OCI-LY7 (cell line): ENCODE measurements at regions not wholly inside any gene's neighbourhood (a gene's known extent, or its start where the extent isn't known, plus 50 kb on each side); places are given as distances from the start of the nearest gene placed in this dataset.

Experiments used
- BruUV-seq: library from RNA; stranded (reverse); fragments of 400-500 nt; replicated peaks from 2 replicates; lab custom pipeline; 2021; lab: Mats Ljungman, UMichigan
- CTCF ChIA-PET: fragments of 300-600 bp; sonication (Branson Sonifier 250); formaldehyde crosslinking; loops from one replicate; lab custom pipeline; 2022; ENCODE audit warnings: antibody characterized with exemption; ENCODE audit not compliant: unreplicated experiment; lab: Charles Lee
- POLR2A ChIA-PET: fragments of 300-600 bp; sonication (Branson Sonifier 250); formaldehyde crosslinking; loops from one replicate; lab custom pipeline; 2022; ENCODE audit warnings: antibody characterized with exemption; lab: Charles Lee
- DNase-seq: peaks from one replicate; pipeline ENCODE4 v3.0.0-alpha.2; 2015; ENCODE audit warnings: low spot score
- H2AFZ ChIP-seq: fragments of 200-600 bp; sonication (generic), shearing (Covaris generic); 2 replicates; pipeline ENCODE4 v1.6.1; 2014; ENCODE audit warnings: mild to moderate bottlenecking, antibody characterized with exemption, low read length, moderate library complexity
- H3K27ac ChIP-seq: fragments of 200-600 bp; sonication (generic); 2 replicates; pipeline ENCODE4 v1.5.1; 2014; ENCODE audit warnings: mixed run types, low read depth, mild to moderate bottlenecking, moderate library complexity, low read length, inconsistent platforms; ENCODE audit not compliant: poor library complexity, severe bottlenecking
- H3K36me3 ChIP-seq: fragments of 200-600 bp; sonication (generic); 2 replicates; pipeline ENCODE4 v1.6.1; 2014; ENCODE audit warnings: mild to moderate bottlenecking, antibody characterized with exemption, low read length, moderate library complexity, mixed read lengths; ENCODE audit not compliant: insufficient read depth
- H3K4me1 ChIP-seq: fragments of 200-600 bp; sonication (generic); 2 replicates; pipeline ENCODE4 v1.5.1; 2014; ENCODE audit warnings: mild to moderate bottlenecking, low read length; ENCODE audit not compliant: insufficient read depth, poor library complexity, severe bottlenecking
- H3K4me2 ChIP-seq: fragments of 200-600 bp; sonication (generic); 2 replicates; pipeline ENCODE4 v1.6.1; 2014; ENCODE audit warnings: mild to moderate bottlenecking, low read length
- H3K4me3 ChIP-seq: fragments of 200-600 bp; sonication (generic); 2 replicates; pipeline ENCODE4 v1.5.1; 2014; ENCODE audit warnings: mild to moderate bottlenecking, low read depth, low read length; ENCODE audit not compliant: poor library complexity, severe bottlenecking
- H3K79me2 ChIP-seq: fragments of 200-600 bp; sonication (generic); 2 replicates; pipeline ENCODE4 v1.6.1; 2016; ENCODE audit warnings: low read depth, mild to moderate bottlenecking, low read length, moderate library complexity, mixed read lengths; ENCODE audit not compliant: insufficient read depth
- H3K9me2 ChIP-seq: fragments of 200-600 bp; sonication (generic); 2 replicates; pipeline ENCODE4 v1.6.1; 2016; ENCODE audit warnings: mild to moderate bottlenecking, low read length, mixed read lengths; ENCODE audit not compliant: insufficient read depth
- H3K9me3 ChIP-seq: fragments of 200-600 bp; sonication (generic); 2 replicates; pipeline ENCODE4 v1.6.1; 2014; ENCODE audit warnings: mild to moderate bottlenecking, mixed run types, low read length, mixed read lengths
- H4K20me1 ChIP-seq: fragments of 200-600 bp; sonication (generic); 2 replicates; pipeline ENCODE4 v1.6.1; 2014; ENCODE audit warnings: mild to moderate bottlenecking, antibody characterized with exemption, low read length, moderate library complexity, mixed read lengths; ENCODE audit not compliant: insufficient read depth
- EZH2phosphoT487 ChIP-seq: fragments of 200-600 bp; sonication (generic); IDR thresholded peaks from 2 replicates; pipeline ENCODE4 v1.6.1; 2018; ENCODE audit warnings: low read depth, borderline replicate concordance, mild to moderate bottlenecking, mixed run types, antibody characterized with exemption, low read length, moderate library complexity, mixed read lengths
- intact Hi-C: fragments of 100-400 bp; cut with micrococcal nuclease; formaldehyde crosslinking; loops from one replicate; pipeline ENCODE4 v1.10.0; 2022; ENCODE audit not compliant: unreplicated experiment
- TF ChIP-seq, protein P1 (sequence below): fragments of 200-600 bp; sonication (generic); conservative IDR thresholded peaks from 2 replicates; pipeline ENCODE4 v1.5.1; 2014; ENCODE audit warnings: mild to moderate bottlenecking, antibody characterized with exemption, low read length, moderate library complexity, mixed read lengths

DNA sequence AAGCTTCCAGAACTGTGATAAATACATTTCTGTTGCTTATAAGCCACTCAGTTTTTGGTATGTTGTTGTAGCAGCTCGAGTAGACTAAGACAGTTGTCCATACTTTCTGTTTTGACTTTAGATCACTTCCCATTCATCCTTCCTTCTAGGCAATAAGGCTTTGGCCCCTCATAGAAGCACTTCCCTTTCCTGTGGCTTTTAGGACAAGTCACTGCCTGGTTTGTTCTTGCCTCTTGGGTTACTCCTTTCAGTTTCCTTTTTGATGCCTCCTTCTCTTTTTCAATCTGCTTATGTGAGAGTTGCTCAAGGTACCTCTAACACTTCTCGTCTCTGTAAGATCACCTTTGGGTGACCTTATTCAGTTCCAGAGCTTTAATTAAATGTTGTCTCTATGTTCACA, 72.4 kb upstream of the NTRK2 start:
- no TSS peak for BruUV-seq
- Histone ChIP-seq H3K79me2 (no peaks in the 10 kb centered on the region), H4K20me1 (no peaks in the 10 kb centered on the region), H3K27ac (no peak overlapping the region), H3K4me3 (no peak overlapping the region), H3K36me3 (no peaks in the 10 kb centered on the region), H3K4me1 (no peaks in the 10 kb centered on the region), H3K9me2 (no peaks in the 10 kb centered on the region), H3K4me2 (no peak overlapping the region), H2AFZ (no peak overlapping the region), H3K9me3 (no peaks in the 10 kb centered on the region)
- POLR2A ChIA-PET = interaction anchor here (1.0 kb wide), 1 partner anchor 9 kb away, joined by 3 read pairs; no protein-coding TSS in a partner anchor
- intact Hi-C loops = no loop called here
- no peak for TF ChIP-seq EZH2phosphoT487
- TF ChIP-seq, protein P1, sequence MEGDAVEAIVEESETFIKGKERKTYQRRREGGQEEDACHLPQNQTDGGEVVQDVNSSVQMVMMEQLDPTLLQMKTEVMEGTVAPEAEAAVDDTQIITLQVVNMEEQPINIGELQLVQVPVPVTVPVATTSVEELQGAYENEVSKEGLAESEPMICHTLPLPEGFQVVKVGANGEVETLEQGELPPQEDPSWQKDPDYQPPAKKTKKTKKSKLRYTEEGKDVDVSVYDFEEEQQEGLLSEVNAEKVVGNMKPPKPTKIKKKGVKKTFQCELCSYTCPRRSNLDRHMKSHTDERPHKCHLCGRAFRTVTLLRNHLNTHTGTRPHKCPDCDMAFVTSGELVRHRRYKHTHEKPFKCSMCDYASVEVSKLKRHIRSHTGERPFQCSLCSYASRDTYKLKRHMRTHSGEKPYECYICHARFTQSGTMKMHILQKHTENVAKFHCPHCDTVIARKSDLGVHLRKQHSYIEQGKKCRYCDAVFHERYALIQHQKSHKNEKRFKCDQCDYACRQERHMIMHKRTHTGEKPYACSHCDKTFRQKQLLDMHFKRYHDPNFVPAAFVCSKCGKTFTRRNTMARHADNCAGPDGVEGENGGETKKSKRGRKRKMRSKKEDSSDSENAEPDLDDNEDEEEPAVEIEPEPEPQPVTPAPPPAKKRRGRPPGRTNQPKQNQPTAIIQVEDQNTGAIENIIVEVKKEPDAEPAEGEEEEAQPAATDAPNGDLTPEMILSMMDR = no peak
- CTCF ChIA-PET = no interaction called here
- no peak for DNase-seq

DNA sequence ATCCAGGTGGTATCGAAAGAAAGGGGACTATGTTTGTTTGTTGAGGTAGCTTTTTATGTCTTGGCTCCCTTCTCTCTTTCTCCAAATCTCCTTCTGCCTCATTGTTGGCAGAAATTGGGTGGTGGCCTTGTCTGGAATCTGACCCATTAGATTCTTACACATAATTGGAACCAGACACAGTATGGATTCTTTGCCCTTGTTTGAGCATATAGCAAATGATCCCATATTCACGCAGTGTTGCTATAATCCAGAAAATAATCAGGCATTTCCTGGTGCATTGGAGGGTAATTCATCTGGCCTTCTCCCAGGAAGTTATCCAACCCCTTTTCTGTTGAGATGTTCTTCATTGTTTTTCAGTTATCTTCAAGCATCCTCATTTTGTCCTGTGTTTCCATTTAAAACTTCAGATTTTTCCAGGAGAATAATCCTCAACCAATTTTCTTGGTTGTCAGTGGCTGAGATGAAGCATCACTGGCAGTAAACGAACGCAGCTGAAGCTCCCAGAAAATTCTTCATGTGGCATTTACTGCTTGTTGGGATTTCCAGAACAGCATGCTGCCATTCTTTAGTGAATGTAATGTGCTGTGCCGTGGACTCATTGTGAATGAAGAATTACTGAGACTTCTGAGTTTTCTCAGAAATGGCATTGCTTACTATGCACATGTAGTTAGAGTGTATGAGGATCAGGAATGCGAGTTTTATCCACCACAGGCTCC, 70.5 kb upstream of the NTRK2 start:
- H3K27ac ChIP-seq = no peak overlapping the region
- H3K79me2 ChIP-seq = no peaks in the 10 kb centered on the region
- H4K20me1 ChIP-seq = no peaks in the 10 kb centered on the region
- no peaks in the 10 kb centered on the region for H3K4me1 ChIP-seq
- no peaks in the 10 kb centered on the region for H3K9me2 ChIP-seq
- H3K4me3 ChIP-seq = no peak overlapping the region
- intact Hi-C loops = no loop called here
- no peak for DNase-seq
- no TSS peak for BruUV-seq
- ChIA-PET CTCF (no interaction called here), POLR2A (no interaction called here)
- no peak overlapping the region for H2AFZ ChIP-seq
- no peaks in the 10 kb centered on the region for H3K36me3 ChIP-seq
- TF ChIP-seq, protein P1 = no peak
- no peak for TF ChIP-seq EZH2phosphoT487
- H3K9me3 ChIP-seq = no peaks in the 10 kb centered on the region
- H3K4me2 ChIP-seq = no peak overlapping the region

DNA sequence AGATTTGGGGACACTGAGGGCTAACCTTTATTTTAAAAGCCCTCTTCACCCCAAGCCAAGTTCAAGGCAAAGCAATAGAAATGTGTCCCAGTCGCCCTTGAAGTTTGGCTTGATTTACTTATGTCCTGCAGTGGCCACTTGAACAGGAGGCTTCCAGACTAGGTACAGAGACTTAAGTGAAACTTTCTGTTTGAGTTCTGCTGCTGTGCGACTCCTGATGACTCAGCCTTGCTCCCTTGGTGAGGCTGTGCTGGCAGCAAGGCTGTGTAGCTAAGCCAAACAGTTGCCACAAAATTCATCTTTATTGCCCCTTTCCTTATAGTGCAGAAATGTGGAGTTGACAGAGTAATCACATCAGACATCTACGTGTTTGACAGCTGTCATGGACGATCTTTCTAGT, 68.8 kb upstream of the NTRK2 start:
- DNase-seq = no peak
- no TSS peak for BruUV-seq
- H4K20me1 ChIP-seq = no peaks in the 10 kb centered on the region
- H3K27ac ChIP-seq = no peak overlapping the region
- no peaks in the 10 kb centered on the region for H3K9me2 ChIP-seq
- H2AFZ ChIP-seq = no peak overlapping the region
- H3K36me3 ChIP-seq = no peaks in the 10 kb centered on the region
- H3K4me1 ChIP-seq = no peaks in the 10 kb centered on the region
- H3K4me2 ChIP-seq = no peak overlapping the region
- TF ChIP-seq, protein P1 = no peak
- no peak for TF ChIP-seq EZH2phosphoT487
- H3K9me3 ChIP-seq = no peaks in the 10 kb centered on the region
- intact Hi-C loops = no loop called here
- H3K4me3 ChIP-seq = no peak overlapping the region
- ChIA-PET POLR2A (no interaction called here), CTCF (no interaction called here)
- H3K79me2 ChIP-seq = no peaks in the 10 kb centered on the region
